Mucosa of stomach (tissue), 1 donor: ENCODE measurements at regions not wholly inside any gene's neighbourhood (a gene's known extent, or its start where the extent isn't known, plus 50 kb on each side); places are given as distances from the start of the nearest gene placed in this dataset.

Source experiments
- H3K27me3 ChIP-seq: one replicate; pipeline ENCODE4 v1.7.0; 2013; ENCODE audit warnings: mild to moderate bottlenecking, low read length; ENCODE audit not compliant: control insufficient read depth, insufficient read depth
- H3K36me3 ChIP-seq: one replicate; pipeline ENCODE4 v1.7.0; 2013; ENCODE audit warnings: low read length; ENCODE audit not compliant: control insufficient read depth, insufficient read depth
- H3K4me1 ChIP-seq: one replicate; pipeline ENCODE4 v1.7.0; 2013; ENCODE audit warnings: mild to moderate bottlenecking, low read length; ENCODE audit not compliant: control insufficient read depth, insufficient read depth
- H3K4me3 ChIP-seq: one replicate; pipeline ENCODE4 v1.7.0; 2013; ENCODE audit warnings: low read length
- H3K9ac ChIP-seq: one replicate; pipeline ENCODE4 v1.7.0; 2013; ENCODE audit warnings: mild to moderate bottlenecking, low read length, moderate library complexity
- H3K9me3 ChIP-seq: one replicate; pipeline ENCODE4 v1.7.0; 2013; ENCODE audit warnings: mild to moderate bottlenecking, low read length, moderate library complexity; ENCODE audit not compliant: control insufficient read depth
- donor health status: Pancreatic carcinoma.

DNA sequence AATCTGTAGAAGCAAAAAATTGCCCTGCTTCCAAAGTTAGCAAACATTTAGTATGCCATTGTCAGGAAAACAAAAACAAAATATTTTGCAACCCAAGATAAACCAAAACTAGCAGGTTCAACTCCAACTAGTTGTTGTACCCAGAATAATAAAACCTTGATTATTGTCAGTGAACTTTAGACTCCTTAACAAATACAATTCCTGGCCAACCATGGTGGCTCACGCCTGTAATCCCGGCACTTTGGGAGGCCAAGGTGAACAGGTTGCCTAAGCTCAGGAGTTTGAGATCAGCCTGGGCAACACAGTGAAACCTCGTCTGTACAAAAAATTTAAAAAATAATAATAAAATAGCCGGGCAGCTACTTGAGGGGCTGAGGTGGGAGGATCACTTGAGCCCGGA lies 53.6 kb upstream of the EPCAM start:
- no peaks in the 10 kb centered on the region for H3K9me3 ChIP-seq
- no peaks in the 10 kb centered on the region for H3K27me3 ChIP-seq
- H3K9ac ChIP-seq: no peak overlapping the region
- H3K36me3 ChIP-seq: no peaks in the 10 kb centered on the region
- no peak overlapping the region for H3K4me3 ChIP-seq
- H3K4me1 ChIP-seq: peaks cover 48% of the 10 kb centered on the region

DNA sequence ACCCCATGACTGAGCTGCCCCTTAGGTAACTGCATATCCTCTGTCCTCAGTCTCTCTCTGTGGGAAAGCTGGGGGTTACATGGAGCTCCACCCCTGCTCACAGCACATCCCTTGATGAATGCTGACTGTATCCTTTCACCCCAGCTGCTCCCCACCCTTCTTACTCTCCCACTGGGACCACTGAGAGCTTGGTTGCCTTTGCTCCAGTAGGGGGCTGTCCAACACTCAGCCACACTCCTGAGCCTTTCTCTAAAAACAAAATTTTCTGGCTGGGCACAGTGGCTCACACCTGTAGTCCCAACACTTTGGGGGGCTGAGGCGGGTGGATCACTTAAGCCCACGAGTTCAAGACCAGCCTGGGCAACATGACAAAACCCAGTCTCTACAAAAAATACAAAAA lies 55.4 kb upstream of the EPCAM start:
- no peaks in the 10 kb centered on the region for H3K36me3 ChIP-seq
- no peak overlapping the region for H3K4me3 ChIP-seq
- peaks cover 60% of the 10 kb centered on the region for H3K4me1 ChIP-seq
- H3K27me3 ChIP-seq: no peaks in the 10 kb centered on the region
- no peak overlapping the region for H3K9ac ChIP-seq
- H3K9me3 ChIP-seq: no peaks in the 10 kb centered on the region

DNA sequence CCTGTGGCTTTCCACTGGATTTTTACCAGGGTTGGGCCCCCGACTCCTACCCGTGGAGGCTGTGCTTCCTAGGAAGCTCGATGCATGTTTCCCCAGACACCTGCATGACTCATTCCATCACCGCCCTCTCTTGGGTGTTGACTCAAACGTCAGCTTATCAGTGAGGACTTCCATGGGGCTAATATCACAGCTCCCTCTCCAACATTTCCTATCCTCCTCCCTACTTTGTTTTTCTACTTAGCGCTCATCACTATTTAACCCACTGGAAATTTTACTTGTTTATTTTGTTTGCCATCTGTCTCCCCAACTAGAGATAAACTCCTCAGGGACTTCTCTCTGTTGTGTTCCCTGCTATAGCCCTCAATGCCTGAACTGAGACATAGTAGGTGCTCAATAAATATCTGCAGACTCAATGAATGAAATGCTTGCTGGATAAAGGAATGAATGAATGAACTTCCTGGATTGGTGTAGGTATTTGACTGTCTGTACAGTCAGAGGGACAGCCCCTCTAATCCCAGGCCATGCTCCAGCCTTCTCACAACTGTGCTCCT lies 55.9 kb upstream of the EPCAM start:
- Histone ChIP-seq H3K4me3 (no peak overlapping the region), H3K9me3 (no peaks in the 10 kb centered on the region), H3K9ac (no peak overlapping the region), H3K27me3 (no peaks in the 10 kb centered on the region), H3K36me3 (no peaks in the 10 kb centered on the region), H3K4me1 (peaks cover 60% of the 10 kb centered on the region)

DNA sequence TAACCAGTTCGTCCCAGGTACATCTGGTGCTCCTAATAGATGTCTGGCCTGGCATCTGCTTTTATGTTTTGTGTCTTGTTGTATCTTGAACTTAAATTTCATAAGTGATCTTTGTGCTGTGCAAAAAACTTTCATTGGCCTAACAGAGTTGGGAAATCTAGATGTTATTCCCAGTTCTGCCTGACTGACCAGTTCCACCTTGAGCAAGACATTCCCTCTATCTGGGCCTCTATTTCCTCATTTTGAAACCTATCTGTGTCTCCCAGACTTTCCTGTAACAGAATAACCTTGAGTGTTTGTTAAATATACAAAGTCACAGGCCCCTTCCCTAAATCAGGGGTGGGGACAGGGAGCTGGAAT lies 56.6 kb upstream of the EPCAM start:
- no peak overlapping the region for H3K4me3 ChIP-seq
- H3K4me1 ChIP-seq: peaks cover 64% of the 10 kb centered on the region
- no peaks in the 10 kb centered on the region for H3K27me3 ChIP-seq
- H3K9me3 ChIP-seq: no peaks in the 10 kb centered on the region
- no peaks in the 10 kb centered on the region for H3K36me3 ChIP-seq
- no peak overlapping the region for H3K9ac ChIP-seq

DNA sequence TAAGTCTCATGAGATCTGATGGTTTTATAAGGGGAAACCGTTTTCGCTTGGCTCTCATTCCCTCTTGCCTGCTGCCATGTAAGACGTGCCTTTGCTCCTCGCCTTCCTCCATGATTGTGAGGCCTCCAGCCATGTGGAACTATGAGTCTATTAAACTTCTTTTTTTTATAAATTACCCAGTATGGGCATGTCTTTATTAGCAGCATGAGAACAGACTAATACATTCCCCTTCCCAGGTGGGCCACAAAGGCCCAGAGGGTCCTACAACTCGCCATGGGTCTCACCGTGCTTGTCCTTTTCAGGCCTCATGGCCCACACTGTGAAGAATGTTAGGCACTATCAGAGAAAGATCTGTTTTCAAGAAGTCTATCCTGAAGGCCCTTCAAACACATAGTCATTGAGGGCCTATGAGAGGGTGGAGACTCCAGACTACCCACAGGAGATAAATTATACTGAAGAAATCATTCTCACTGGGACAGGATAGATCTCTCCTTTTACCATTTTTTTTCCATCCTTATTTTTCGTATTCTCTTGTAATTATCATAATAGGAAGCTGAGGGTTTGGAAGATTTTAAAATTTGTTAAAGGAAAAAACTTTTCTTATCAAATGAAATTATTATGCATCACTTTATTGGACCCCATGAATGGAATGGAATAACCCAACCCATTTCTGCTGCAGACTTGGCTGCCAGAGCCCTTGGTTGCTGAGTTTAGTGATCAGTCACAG lies 57.2 kb upstream of the EPCAM start:
- Histone ChIP-seq H3K9me3 (no peaks in the 10 kb centered on the region), H3K4me1 (peaks cover 64% of the 10 kb centered on the region), H3K4me3 (no peak overlapping the region), H3K27me3 (no peaks in the 10 kb centered on the region), H3K9ac (no peak overlapping the region), H3K36me3 (no peaks in the 10 kb centered on the region)

DNA sequence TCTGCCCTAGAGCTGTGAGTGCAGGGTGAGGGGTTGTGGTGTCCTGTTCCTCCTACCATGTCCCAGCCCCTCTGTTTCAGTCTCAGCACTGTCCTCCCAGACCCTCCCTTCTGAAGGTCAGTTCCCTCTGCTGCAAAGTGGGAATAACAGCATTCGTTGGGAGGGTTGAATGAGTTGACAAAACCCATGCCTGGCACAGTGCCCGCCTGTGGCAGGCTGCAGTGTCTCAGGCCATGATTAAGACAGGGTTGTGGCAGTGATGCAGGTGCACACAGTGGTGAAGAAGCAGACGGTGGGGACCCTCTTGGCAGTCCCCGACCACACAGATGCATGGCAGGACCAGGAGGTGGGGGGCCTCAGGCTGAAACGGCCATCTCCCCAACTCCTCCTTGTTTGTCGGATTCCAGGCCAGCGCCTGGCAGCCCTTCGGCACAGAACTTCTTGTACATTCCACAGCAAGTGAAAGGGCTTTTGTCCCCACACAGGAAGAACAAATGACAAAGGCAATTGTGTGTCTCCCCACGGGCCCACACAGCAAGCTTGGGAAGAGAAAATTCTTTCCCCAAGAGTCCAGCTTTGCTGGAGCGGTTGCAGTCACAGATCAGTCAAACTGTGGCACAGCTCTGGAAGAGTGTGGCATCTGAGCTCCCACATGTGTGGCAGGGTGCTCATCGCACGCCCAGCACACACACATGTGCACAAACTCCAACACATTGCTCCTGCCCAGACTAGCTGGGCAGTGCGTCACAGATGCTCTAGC lies 58.1 kb upstream of the EPCAM start:
- H3K9ac ChIP-seq: peak overlapping the region; percentile 6

DNA sequence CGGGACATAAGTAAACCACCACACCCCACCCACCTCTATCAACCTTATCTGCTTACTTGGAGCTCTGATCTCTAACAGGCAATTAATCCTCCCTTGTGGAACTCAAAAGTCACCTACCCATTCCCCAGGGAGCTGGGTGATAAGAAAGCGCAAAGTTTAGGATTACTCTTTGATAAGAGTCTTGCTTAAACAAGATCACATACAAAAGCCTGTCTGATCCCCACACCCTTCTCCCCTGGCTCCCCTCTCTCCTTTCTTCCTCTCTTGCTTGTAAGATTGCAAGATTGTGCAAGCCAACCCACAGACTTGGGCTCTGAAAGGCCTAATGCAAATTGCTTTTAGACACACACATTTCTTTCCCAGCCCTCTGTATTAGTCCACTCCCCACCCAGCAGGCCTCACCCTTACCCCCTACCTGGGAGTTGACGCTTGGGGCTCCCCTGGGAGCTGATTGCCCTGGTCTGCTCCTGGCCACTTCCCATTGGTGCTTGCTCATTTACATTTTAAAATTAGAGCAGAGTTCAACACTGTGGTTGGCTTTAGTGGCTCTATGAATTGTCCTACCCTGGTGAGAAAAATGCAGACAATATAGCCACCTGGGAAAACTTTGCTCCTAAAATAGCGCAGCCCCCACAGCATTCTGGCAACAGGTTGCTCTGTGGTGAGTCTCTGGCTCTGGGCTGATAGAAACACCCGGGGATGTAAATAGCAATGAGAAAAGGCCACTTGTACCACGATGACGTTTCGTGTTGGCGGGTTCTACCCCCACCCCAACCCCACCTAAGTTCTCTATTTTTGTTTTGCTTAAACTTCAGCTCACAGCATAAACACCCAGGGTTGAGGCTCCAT lies 58.9 kb upstream of the EPCAM start:
- peak overlapping the region; percentile 6 for H3K9ac ChIP-seq
- no peaks in the 10 kb centered on the region for H3K27me3 ChIP-seq
- no peaks in the 10 kb centered on the region for H3K9me3 ChIP-seq
- H3K4me3 ChIP-seq: no peak overlapping the region
- peaks cover 53% of the 10 kb centered on the region for H3K4me1 ChIP-seq
- no peaks in the 10 kb centered on the region for H3K36me3 ChIP-seq

More for the DNA sequence above, 58.1 kb upstream of the EPCAM start:
- no peaks in the 10 kb centered on the region for H3K36me3 ChIP-seq
- H3K4me3 ChIP-seq: no peak overlapping the region
- no peaks in the 10 kb centered on the region for H3K9me3 ChIP-seq
- H3K4me1 ChIP-seq: peaks cover 61% of the 10 kb centered on the region
- H3K27me3 ChIP-seq: no peaks in the 10 kb centered on the region

DNA sequence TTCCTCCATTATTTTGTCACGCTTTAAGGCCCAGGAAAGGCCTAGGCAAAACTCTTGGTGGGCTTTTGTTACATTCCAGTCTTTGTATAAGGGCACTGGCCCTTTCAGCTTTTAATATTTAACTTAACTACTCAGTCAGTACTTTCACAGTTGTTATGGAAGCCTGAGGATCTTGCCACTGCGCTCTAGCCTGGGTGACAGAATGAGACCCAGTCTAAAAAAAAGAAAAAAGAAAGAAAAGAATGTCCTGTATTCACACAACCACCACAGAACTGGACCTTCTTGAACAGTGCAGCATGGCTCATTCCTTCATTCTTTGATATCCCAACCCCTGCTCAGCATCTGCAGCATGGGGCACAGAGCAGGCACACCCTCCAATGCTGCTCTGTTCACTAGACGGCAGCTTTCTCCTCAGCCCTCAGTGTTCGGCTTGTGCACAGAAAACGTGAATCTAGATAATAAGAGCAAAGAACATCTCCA lies 59.6 kb upstream of the EPCAM start:
- Histone ChIP-seq H3K9me3 (no peaks in the 10 kb centered on the region), H3K27me3 (no peaks in the 10 kb centered on the region), H3K9ac (no peak overlapping the region), H3K4me1 (peaks cover 53% of the 10 kb centered on the region), H3K36me3 (no peaks in the 10 kb centered on the region), H3K4me3 (no peak overlapping the region)

DNA sequence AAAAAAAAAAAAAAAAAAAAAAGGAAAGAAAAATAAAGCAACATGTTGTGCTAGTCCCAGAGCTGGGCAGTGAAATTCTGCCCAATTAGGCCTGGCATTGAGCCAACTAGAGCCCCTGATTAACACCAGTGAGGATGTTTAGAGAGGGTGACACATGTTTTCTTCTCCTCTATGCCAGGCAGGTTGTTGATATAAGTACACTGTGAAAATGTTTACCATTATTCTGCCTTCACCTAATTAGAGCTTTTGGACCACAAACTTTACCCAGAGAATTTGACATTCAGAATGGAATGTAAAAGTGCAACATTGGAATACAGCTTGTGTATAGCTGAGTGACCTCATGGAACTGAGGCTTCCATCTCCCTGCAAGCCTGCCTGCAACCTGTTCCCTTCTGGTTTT lies 62.0 kb upstream of the EPCAM start:
- peaks cover 38% of the 10 kb centered on the region for H3K4me1 ChIP-seq
- H3K9me3 ChIP-seq: no peaks in the 10 kb centered on the region
- no peaks in the 10 kb centered on the region for H3K27me3 ChIP-seq
- no peak overlapping the region for H3K4me3 ChIP-seq
- no peak overlapping the region for H3K9ac ChIP-seq
- H3K36me3 ChIP-seq: no peaks in the 10 kb centered on the region

DNA sequence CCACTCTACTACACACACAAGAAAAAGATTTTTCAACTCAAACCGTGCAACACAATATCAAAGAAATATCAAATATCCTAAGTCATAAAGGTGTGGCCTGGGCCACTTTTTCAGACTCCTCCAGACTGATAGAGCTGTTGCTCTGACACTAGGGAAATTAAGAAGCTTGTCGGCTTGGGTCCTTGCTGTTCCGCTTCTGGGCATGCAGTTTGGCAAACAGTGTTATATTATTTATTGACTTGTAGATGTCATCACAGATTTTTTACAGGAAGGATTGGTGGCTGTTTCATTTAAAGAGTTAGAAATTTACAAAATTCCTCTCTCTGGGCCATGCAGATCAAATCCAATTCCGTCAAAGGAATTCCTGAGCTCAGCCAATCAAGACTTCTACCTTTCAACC lies 64.5 kb upstream of the EPCAM start:
- H3K4me1 ChIP-seq: peaks cover 14% of the 10 kb centered on the region
- no peak overlapping the region for H3K9ac ChIP-seq

DNA sequence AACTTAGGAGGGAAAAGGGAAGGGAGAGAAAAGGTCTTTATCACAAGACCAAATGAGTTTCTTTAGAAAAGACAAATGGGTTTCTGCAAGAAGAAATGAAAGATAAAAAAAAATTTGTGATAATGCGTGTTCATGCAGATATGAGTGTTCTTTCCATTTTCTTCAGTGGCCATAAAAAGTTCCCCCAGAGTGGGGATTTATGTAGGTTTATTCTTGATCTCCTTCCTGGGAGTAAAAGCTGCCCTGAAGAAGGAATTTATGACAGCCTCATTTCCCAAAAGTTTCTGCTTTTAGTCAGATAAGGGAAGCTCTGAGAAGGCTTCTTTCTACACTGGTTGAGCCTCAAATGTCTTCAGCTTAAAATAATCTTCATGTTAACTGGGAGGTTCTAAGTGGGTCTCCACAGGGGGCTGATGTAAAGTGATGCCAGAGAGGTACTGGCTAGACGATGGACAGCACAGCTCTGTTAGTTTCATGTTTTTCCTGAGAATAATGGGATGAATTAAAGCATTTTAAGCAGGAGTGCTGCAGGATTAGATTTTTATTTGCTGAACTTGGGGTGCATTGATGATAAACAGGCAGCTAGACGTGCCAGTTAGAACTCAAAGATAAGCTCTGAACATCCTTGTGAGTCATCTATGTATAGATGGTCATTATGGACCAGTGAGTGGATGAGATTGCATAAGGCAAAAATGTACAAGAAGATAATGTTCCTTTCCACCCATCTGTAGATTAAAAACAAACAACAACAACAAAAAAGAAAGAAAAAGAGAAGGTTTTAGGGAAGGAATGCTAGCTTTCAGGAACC lies 65.6 kb upstream of the EPCAM start:
- no peaks in the 10 kb centered on the region for H3K9me3 ChIP-seq
- no peak overlapping the region for H3K9ac ChIP-seq
- H3K27me3 ChIP-seq: no peaks in the 10 kb centered on the region
- peaks cover 10% of the 10 kb centered on the region for H3K4me1 ChIP-seq
- H3K36me3 ChIP-seq: no peaks in the 10 kb centered on the region
- H3K4me3 ChIP-seq: no peak overlapping the region

More for the DNA sequence above, 64.5 kb upstream of the EPCAM start:
- Histone ChIP-seq H3K9me3 (no peaks in the 10 kb centered on the region), H3K4me3 (no peak overlapping the region), H3K36me3 (no peaks in the 10 kb centered on the region), H3K27me3 (no peaks in the 10 kb centered on the region)
